SK-N-SH treated with all-trans-retinoic acid at 6 μM for 48 hours (cell line): ENCODE measurements at regions not wholly inside any gene's neighbourhood (a gene's known extent, or its start where the extent isn't known, plus 50 kb on each side); places are given as distances from the start of the nearest gene placed in this dataset.

Experiments
- ARNTL ChIP-seq: fragments of 450-650 bp; formaldehyde crosslinking; IDR thresholded peaks from 2 replicates; pipeline ENCODE4 v1.5.0; 2020; ENCODE audit warnings: low read depth, mild to moderate bottlenecking, moderate library complexity, borderline replicate concordance
- POU6F1 ChIP-seq: fragments of 250-450 bp; sonication (Bioruptor Pico); IDR thresholded peaks from 2 replicates; pipeline ENCODE4 v1.8.0; 2021; ENCODE audit warnings: low read depth, mild to moderate bottlenecking, moderate library complexity, borderline replicate concordance
- TOX ChIP-seq: fragments of 250-450 bp; sonication (Bioruptor Pico); IDR thresholded peaks from 2 replicates; pipeline ENCODE4 v1.8.0; 2021; ENCODE audit warnings: mild to moderate bottlenecking, moderate library complexity, borderline replicate concordance
- ZFP30 ChIP-seq: fragments of 450-650 bp; formaldehyde crosslinking; IDR thresholded peaks from 2 replicates; pipeline ENCODE4 v1.5.0; 2022; ENCODE audit warnings: mild to moderate bottlenecking, moderate library complexity
- TF ChIP-seq, protein P1 (sequence below): fragments of 250-450 bp; sonication (Bioruptor Pico); IDR thresholded peaks from 2 replicates; pipeline ENCODE4 v1.8.0; 2020; ENCODE audit warnings: mild to moderate bottlenecking, moderate library complexity, borderline replicate concordance

- TF ChIP-seq TOX (CRISPR knock-in tag) (no peak), POU6F1 (CRISPR knock-in tag) (no peak), ARNTL (CRISPR knock-in tag) (no peak), ZFP30 (no peak)
- TF ChIP-seq, protein P1, sequence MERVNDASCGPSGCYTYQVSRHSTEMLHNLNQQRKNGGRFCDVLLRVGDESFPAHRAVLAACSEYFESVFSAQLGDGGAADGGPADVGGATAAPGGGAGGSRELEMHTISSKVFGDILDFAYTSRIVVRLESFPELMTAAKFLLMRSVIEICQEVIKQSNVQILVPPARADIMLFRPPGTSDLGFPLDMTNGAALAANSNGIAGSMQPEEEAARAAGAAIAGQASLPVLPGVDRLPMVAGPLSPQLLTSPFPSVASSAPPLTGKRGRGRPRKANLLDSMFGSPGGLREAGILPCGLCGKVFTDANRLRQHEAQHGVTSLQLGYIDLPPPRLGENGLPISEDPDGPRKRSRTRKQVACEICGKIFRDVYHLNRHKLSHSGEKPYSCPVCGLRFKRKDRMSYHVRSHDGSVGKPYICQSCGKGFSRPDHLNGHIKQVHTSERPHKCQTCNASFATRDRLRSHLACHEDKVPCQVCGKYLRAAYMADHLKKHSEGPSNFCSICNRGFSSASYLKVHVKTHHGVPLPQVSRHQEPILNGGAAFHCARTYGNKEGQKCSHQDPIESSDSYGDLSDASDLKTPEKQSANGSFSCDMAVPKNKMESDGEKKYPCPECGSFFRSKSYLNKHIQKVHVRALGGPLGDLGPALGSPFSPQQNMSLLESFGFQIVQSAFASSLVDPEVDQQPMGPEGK (CRISPR knock-in tag) = no peak
Observed at GRCh38 chr3:194231929-194232832, 96.2 kb downstream of the HES1 start.
